Skeletal muscle satellite cell (primary cell): ENCODE measurements at regions not wholly inside any gene's neighbourhood (a gene's known extent, or its start where the extent isn't known, plus 50 kb on each side); places are given as distances from the start of the nearest gene placed in this dataset.

ENCODE experiments used
- H3K27me3 ChIP-seq: 2 replicates; pipeline ENCODE4 v1.7.0; 2013; ENCODE audit warnings: low read length; ENCODE audit not compliant: control insufficient read depth, insufficient read depth
- H3K36me3 ChIP-seq: 2 replicates; pipeline ENCODE4 v1.7.0; 2013; ENCODE audit warnings: mild to moderate bottlenecking, control low read depth, low read length; ENCODE audit not compliant: insufficient read depth
- H3K4me1 ChIP-seq: 2 replicates; pipeline ENCODE4 v1.7.0; 2013; ENCODE audit warnings: low read length; ENCODE audit not compliant: control insufficient read depth, insufficient read depth
- H3K4me2 ChIP-seq: 2 replicates; pipeline ENCODE4 v1.7.0; 2013; ENCODE audit warnings: mild to moderate bottlenecking, low read length
- H3K4me3 ChIP-seq: 2 replicates; pipeline ENCODE4 v1.7.0; 2013; ENCODE audit warnings: low read length
- H3K9ac ChIP-seq: 2 replicates; pipeline ENCODE4 v1.7.0; 2013; ENCODE audit warnings: mild to moderate bottlenecking, low read depth, low read length, moderate library complexity
- H3K9me3 ChIP-seq: replicated peaks from 2 replicates; pipeline ENCODE4 v1.7.0; 2013; ENCODE audit warnings: mild to moderate bottlenecking, control low read depth, low read length

GRCh38 chr9:27787891-27788290 lies 214.6 kb upstream of the C9orf72 start:
- Histone ChIP-seq H3K9me3 (no peaks in the 10 kb centered on the region), H3K9ac (no peak overlapping the region), H3K4me3 (no peak overlapping the region), H3K4me2 (no peak overlapping the region), H3K27me3 (no peaks in the 10 kb centered on the region), H3K36me3 (no peaks in the 10 kb centered on the region), H3K4me1 (peaks cover 14% of the 10 kb centered on the region)

GRCh38 chr9:27791311-27791710 lies 218.0 kb upstream of the C9orf72 start:
- no peaks in the 10 kb centered on the region for H3K9me3 ChIP-seq
- no peak overlapping the region for H3K4me3 ChIP-seq

GRCh38 chr9:27792971-27793689 lies 219.8 kb upstream of the C9orf72 start:
- Histone ChIP-seq H3K9me3 (no peaks in the 10 kb centered on the region), H3K9ac (no peak overlapping the region), H3K4me2 (no peak overlapping the region), H3K27me3 (no peaks in the 10 kb centered on the region), H3K4me3 (no peak overlapping the region), H3K36me3 (no peaks in the 10 kb centered on the region), H3K4me1 (no peaks in the 10 kb centered on the region)

More at GRCh38 chr9:27791311-27791710, 218.0 kb upstream of the C9orf72 start:
- H3K4me2 ChIP-seq = no peak overlapping the region
- no peaks in the 10 kb centered on the region for H3K27me3 ChIP-seq
- no peaks in the 10 kb centered on the region for H3K4me1 ChIP-seq
- no peak overlapping the region for H3K9ac ChIP-seq
- no peaks in the 10 kb centered on the region for H3K36me3 ChIP-seq

GRCh38 chr9:27799326-27799725 lies 226.0 kb upstream of the C9orf72 start:
- no peak overlapping the region for H3K4me3 ChIP-seq
- H3K27me3 ChIP-seq = no peaks in the 10 kb centered on the region
- no peaks in the 10 kb centered on the region for H3K9me3 ChIP-seq
- H3K36me3 ChIP-seq = no peaks in the 10 kb centered on the region
- H3K4me1 ChIP-seq = no peaks in the 10 kb centered on the region
- no peak overlapping the region for H3K9ac ChIP-seq
- no peak overlapping the region for H3K4me2 ChIP-seq

GRCh38 chr9:27800159-27800558 lies 226.9 kb upstream of the C9orf72 start:
- no peaks in the 10 kb centered on the region for H3K36me3 ChIP-seq
- H3K9ac ChIP-seq = no peak overlapping the region
- H3K9me3 ChIP-seq = no peaks in the 10 kb centered on the region
- H3K4me3 ChIP-seq = no peak overlapping the region
- H3K4me1 ChIP-seq = no peaks in the 10 kb centered on the region
- no peaks in the 10 kb centered on the region for H3K27me3 ChIP-seq
- H3K4me2 ChIP-seq = no peak overlapping the region

- no peaks in the 10 kb centered on the region for H3K36me3 ChIP-seq
Observed at GRCh38 chr9:27800692-27801370, 227.6 kb upstream of the C9orf72 start.

GRCh38 chr9:27801545-27801944 lies 228.3 kb upstream of the C9orf72 start:
- H3K4me2 ChIP-seq = no peak overlapping the region

More at GRCh38 chr9:27800692-27801370, 227.6 kb upstream of the C9orf72 start:
- no peak overlapping the region for H3K4me3 ChIP-seq
- no peaks in the 10 kb centered on the region for H3K27me3 ChIP-seq
- H3K9me3 ChIP-seq = no peaks in the 10 kb centered on the region
- no peaks in the 10 kb centered on the region for H3K4me1 ChIP-seq
- H3K9ac ChIP-seq = no peak overlapping the region
- no peak overlapping the region for H3K4me2 ChIP-seq

GRCh38 chr9:27802418-27802817 lies 229.1 kb upstream of the C9orf72 start:
- Histone ChIP-seq H3K4me3 (no peak overlapping the region), H3K4me2 (no peak overlapping the region), H3K27me3 (no peaks in the 10 kb centered on the region), H3K9me3 (no peaks in the 10 kb centered on the region), H3K9ac (no peak overlapping the region), H3K4me1 (no peaks in the 10 kb centered on the region), H3K36me3 (no peaks in the 10 kb centered on the region)

More at GRCh38 chr9:27801545-27801944, 228.3 kb upstream of the C9orf72 start:
- Histone ChIP-seq H3K4me3 (no peak overlapping the region), H3K4me1 (no peaks in the 10 kb centered on the region), H3K27me3 (no peaks in the 10 kb centered on the region), H3K9ac (no peak overlapping the region), H3K9me3 (no peaks in the 10 kb centered on the region), H3K36me3 (no peaks in the 10 kb centered on the region)

- Histone ChIP-seq H3K4me3 (no peak overlapping the region), H3K4me1 (no peaks in the 10 kb centered on the region), H3K9ac (no peak overlapping the region), H3K4me2 (no peak overlapping the region), H3K27me3 (no peaks in the 10 kb centered on the region), H3K9me3 (no peaks in the 10 kb centered on the region), H3K36me3 (no peaks in the 10 kb centered on the region)
Observed at GRCh38 chr9:27808864-27809263, 235.6 kb upstream of the C9orf72 start.

GRCh38 chr9:27817747-27818146 lies 244.5 kb upstream of the C9orf72 start:
- no peaks in the 10 kb centered on the region for H3K9me3 ChIP-seq
- H3K4me3 ChIP-seq = no peak overlapping the region
- H3K4me2 ChIP-seq = no peak overlapping the region
- H3K36me3 ChIP-seq = no peaks in the 10 kb centered on the region
- no peaks in the 10 kb centered on the region for H3K27me3 ChIP-seq
- no peak overlapping the region for H3K9ac ChIP-seq
- no peaks in the 10 kb centered on the region for H3K4me1 ChIP-seq

GRCh38 chr9:27818348-27818747 lies 245.1 kb upstream of the C9orf72 start:
- Histone ChIP-seq H3K36me3 (no peaks in the 10 kb centered on the region), H3K9me3 (no peaks in the 10 kb centered on the region)

GRCh38 chr9:27828908-27829307 lies 255.6 kb upstream of the C9orf72 start:
- no peak overlapping the region for H3K4me2 ChIP-seq
- no peaks in the 10 kb centered on the region for H3K36me3 ChIP-seq
- H3K4me3 ChIP-seq = no peak overlapping the region
- H3K9ac ChIP-seq = no peak overlapping the region
- no peaks in the 10 kb centered on the region for H3K27me3 ChIP-seq
- H3K9me3 ChIP-seq = no peaks in the 10 kb centered on the region
- no peaks in the 10 kb centered on the region for H3K4me1 ChIP-seq

More at GRCh38 chr9:27818348-27818747, 245.1 kb upstream of the C9orf72 start:
- no peak overlapping the region for H3K9ac ChIP-seq
- H3K4me3 ChIP-seq = no peak overlapping the region
- no peaks in the 10 kb centered on the region for H3K4me1 ChIP-seq
- H3K27me3 ChIP-seq = no peaks in the 10 kb centered on the region
- H3K4me2 ChIP-seq = no peak overlapping the region
